Fibroblast of pulmonary artery (primary cell): ENCODE measurements at regions not wholly inside any gene's neighbourhood (a gene's known extent, or its start where the extent isn't known, plus 50 kb on each side); places are given as distances from the start of the nearest gene placed in this dataset.
A peak's percentile ranks its signal among the peaks of the same experiment; 100 is the strongest.

Experiments
- DNase-seq: peaks from one replicate; pipeline ENCODE4 v3.0.0-alpha.2; 2010; ENCODE audit warnings: low read depth
- H3K4me3 ChIP-seq: replicated peaks from 2 replicates; pipeline ENCODE4 v1.5.1; 2011; ENCODE audit warnings: low read depth, mild to moderate bottlenecking, control low read depth, low read length, moderate library complexity
- TF ChIP-seq, protein P1 (sequence below): IDR thresholded peaks from 2 replicates; pipeline ENCODE4 v1.5.1; 2011; ENCODE audit warnings: mild to moderate bottlenecking, control low read depth, low read length, inconsistent platforms; ENCODE audit errors: missing control alignments

GRCh38 chr2:74756356-74756890 is 77.5 kb upstream of the HK2 start:
- H3K4me3 ChIP-seq, result no peak overlapping the region
- TF ChIP-seq, protein P1, sequence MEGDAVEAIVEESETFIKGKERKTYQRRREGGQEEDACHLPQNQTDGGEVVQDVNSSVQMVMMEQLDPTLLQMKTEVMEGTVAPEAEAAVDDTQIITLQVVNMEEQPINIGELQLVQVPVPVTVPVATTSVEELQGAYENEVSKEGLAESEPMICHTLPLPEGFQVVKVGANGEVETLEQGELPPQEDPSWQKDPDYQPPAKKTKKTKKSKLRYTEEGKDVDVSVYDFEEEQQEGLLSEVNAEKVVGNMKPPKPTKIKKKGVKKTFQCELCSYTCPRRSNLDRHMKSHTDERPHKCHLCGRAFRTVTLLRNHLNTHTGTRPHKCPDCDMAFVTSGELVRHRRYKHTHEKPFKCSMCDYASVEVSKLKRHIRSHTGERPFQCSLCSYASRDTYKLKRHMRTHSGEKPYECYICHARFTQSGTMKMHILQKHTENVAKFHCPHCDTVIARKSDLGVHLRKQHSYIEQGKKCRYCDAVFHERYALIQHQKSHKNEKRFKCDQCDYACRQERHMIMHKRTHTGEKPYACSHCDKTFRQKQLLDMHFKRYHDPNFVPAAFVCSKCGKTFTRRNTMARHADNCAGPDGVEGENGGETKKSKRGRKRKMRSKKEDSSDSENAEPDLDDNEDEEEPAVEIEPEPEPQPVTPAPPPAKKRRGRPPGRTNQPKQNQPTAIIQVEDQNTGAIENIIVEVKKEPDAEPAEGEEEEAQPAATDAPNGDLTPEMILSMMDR, result no peak
- DNase-seq, result peak; percentile 29

GRCh38 chr2:74759986-74760385 is 73.9 kb upstream of the HK2 start:
- DNase-seq, result no peak
- TF ChIP-seq, protein P1, result no peak
- no peak overlapping the region for H3K4me3 ChIP-seq

DNA sequence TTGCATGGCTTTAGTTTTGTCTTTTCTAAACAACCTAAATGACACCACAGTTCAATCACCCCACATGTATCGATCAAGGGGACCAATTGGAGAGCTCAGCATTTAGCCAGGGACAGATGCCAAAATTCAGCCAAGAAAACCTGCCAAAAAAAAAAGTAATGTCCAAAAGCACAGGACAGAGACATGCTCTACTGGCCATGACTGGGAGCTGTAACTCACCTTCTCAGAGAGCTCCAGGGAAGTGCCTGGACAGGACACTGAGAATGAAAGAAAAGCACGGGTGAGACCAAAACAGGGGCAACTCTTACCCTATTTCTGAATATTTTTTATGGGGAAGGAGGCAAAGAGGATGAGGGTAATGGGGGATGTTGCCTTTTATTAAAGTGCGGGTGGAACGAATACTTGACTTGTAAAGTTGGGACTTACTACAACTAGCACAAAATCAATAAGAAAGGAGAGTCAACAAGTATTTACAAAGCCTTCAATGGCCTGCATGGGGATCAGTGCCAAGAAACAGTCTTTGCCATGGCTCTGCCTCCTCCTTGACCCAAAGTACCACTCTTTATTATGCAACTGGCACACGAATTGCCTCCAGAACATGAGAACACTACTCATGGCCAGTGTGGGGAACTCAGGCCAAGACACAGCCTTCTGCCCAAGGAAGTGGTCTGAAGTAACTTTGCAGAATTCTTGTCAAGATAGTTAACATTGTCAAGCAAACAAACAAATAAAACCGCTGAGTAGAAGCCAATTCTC is 72.9 kb upstream of the HK2 start:
- H3K4me3 ChIP-seq, result no peak overlapping the region
- TF ChIP-seq, protein P1, result no peak
- no peak for DNase-seq

- no peak for DNase-seq
- TF ChIP-seq, protein P1, result no peak
- H3K4me3 ChIP-seq, result no peak overlapping the region
These were observed 71.1 kb upstream of the HK2 start for GRCh38 chr2:74762789-74763188.

DNA sequence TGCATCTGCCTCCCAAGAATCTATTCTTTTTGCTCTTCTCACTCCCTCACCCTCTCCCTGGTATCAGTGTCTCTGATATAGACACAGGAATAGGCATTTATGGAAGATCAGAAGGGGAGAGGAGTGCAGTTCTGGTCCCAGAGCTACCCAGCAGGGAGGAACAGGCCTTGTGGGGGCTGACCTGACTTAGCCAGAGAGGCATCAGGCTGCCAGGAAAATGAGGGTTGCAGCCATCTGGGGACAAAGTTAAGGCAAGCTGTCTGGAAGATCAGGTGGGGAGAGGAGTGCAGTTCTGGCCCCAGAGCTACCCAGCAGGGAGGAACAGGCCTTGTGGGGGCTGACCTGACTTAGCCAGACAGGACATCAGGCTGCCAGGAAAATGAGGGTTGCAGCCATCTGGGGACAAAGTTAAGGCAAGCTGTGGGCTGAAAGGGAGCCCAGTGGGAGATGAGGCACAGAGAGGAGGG is 69.9 kb upstream of the HK2 start:
- H3K4me3 ChIP-seq, result no peak overlapping the region
- DNase-seq, result no peak
- TF ChIP-seq, protein P1, result no peak

- TF ChIP-seq, protein P1, result no peak
These were observed 69.3 kb upstream of the HK2 start for GRCh38 chr2:74764429-74765272.

More at GRCh38 chr2:74764429-74765272, 69.3 kb upstream of the HK2 start:
- H3K4me3 ChIP-seq, result no peak overlapping the region
- DNase-seq, result peak; percentile 71
